ENCODE measurements at regions not wholly inside any gene's neighbourhood (a gene's known extent, or its start where the extent isn't known, plus 50 kb on each side); places are given as distances from the start of the nearest gene placed in this dataset.

DNA sequence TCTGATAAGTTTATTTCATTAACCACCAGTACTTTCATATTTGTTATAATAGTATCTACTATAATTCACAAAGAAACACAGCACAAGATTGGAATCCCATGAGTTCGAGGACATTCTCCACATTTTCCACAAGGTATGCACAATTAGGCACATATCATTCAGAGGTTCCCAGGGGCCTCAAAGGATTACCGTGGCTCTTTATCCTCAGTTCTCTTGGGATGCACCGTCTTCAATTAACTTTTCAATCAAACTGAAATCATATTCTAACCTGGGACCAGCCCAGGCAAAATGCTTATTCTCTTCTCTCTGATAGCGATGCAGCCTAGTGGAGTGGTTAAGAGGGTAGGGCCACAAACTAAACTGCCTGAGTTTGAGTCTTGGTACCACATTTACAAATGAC, 242.6 kb upstream of the RASGEF1B start:
- TF ChIP-seq, protein P1, sequence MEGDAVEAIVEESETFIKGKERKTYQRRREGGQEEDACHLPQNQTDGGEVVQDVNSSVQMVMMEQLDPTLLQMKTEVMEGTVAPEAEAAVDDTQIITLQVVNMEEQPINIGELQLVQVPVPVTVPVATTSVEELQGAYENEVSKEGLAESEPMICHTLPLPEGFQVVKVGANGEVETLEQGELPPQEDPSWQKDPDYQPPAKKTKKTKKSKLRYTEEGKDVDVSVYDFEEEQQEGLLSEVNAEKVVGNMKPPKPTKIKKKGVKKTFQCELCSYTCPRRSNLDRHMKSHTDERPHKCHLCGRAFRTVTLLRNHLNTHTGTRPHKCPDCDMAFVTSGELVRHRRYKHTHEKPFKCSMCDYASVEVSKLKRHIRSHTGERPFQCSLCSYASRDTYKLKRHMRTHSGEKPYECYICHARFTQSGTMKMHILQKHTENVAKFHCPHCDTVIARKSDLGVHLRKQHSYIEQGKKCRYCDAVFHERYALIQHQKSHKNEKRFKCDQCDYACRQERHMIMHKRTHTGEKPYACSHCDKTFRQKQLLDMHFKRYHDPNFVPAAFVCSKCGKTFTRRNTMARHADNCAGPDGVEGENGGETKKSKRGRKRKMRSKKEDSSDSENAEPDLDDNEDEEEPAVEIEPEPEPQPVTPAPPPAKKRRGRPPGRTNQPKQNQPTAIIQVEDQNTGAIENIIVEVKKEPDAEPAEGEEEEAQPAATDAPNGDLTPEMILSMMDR (optimal IDR thresholded peaks at IDR 0.05 in 1 of 3, IDR thresholded peaks at IDR 0.05 in 1 of 3, conservative IDR thresholded peaks at IDR 0.05 in 1 of 3; ENCODE audit: extremely low read depth in 1 of 3, insufficient read depth in 2 of 3, low read length in 3 of 3) = no peak
- no peak for TF ChIP-seq EZH2 (IDR thresholded peaks at IDR 0.05; ENCODE audit: low read length)

All from keratinocyte (primary cell).